Activated T-helper 1 cell treated with anti-CD3 and anti-CD28 coated beads, Interleukin-2, amount 50 U/mL, for 16 hours (primary cell): ENCODE measurements at regions not wholly inside any gene's neighbourhood (a gene's known extent, or its start where the extent isn't known, plus 50 kb on each side); places are given as distances from the start of the nearest gene placed in this dataset.

Source experiments
- DNase-seq, 2 donors: peaks; one replicate each; pipeline ENCODE4 v3.0.0-alpha.2; 2020; ENCODE audit warnings: low read depth in 1 of 2, low spot score in 1 of 2

DNA sequence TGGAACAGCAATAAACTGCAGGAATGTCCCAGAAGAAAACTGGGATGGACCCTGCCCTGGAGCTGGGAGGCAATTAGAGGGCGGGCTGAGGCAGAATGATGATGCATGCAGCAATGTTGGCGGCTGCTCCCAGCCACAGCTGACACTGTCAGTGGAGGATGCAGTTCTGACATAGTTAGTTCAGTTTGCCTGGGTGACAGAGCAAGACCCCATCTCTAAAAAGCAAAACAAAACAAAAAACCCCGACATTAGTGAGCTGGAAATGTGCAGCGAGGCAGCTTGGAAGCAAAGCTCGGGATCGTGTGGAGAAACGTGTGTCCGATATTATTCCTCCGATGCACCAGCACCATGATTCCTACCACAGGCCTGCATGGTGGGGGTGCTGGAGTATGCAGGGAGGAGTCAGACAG is 110.1 kb upstream of the UQCRFS1 start:
- no peak for DNase-seq

DNA sequence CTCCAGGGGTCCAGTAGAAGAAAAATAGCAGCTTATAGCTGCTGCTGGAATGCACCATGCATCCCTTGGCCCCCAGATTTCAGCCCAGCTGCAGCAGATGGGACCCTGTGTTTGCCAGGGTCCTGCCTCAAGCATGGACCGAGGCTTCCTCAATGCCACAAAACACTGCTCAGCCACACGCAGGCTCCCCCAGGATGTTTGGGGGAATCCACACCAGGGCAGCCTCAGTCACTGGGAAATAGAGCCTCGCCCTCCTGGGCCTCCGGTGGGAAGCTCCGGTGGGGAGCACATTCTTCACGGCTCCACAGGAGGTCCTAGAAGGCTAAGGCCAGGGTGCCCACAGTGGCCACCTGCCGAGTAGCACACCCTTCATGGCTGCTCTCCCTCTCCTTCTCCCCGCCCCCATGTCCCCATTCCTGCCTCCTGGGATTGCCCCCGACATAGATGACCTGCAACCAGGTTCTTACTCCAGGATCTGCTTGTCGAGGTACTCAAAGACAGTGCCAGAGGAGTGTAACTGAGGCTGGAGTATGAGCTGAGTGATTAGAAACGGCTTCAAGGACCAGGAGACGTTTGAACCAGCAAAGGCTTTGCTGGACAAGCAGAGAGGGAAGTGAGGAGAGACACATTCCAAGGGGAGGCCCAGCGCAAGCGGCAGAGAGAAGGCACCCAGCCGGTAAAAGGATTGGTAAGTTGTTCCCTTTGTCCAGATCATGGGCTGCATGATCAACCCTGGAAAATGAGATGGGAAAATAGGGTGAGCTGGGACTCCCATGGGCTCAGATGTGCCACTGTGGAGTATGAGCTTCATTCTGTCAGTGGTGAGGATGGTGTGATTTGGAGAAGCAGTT is 110.7 kb upstream of the UQCRFS1 start:
- DNase-seq, result no peak

DNA sequence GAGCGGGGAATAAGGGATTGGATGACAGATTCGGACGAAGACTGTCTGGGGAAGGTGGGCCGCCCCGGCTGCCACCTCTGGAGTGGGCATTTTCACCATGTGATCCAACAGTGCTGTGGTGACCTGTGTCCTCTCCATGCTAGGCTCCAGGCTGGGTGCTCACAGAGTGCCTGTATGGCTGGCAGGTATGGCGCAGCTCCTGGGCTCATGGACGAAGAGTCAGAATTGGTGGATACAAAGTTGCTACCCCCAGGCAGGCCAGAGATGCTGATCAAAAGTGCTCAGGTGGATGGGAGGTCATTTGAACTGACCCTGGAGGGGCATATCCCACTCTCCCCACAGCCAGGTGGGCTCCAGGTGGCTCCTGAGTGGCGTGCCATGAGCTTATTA is 111.3 kb upstream of the UQCRFS1 start:
- no peak for DNase-seq

DNA sequence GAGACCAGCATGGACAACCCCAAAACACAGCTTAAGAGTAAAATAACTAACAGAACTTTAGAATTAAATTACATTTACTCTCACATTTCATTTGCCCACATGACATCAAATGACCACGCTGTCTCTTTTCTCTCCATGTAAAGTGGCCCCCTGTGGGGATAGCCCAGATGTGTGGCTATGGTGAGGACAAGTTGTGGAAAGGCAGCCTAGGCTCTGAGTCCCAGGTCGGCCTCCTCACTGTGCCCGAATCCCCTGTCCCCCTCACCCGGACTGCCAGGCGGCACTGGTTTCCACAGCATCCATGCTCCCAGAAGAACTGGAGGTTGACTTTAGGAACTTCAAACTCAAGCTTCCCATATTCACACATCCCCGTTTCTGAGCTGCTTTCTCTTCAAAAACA is 111.8 kb upstream of the UQCRFS1 start:
- no peak for DNase-seq

DNA sequence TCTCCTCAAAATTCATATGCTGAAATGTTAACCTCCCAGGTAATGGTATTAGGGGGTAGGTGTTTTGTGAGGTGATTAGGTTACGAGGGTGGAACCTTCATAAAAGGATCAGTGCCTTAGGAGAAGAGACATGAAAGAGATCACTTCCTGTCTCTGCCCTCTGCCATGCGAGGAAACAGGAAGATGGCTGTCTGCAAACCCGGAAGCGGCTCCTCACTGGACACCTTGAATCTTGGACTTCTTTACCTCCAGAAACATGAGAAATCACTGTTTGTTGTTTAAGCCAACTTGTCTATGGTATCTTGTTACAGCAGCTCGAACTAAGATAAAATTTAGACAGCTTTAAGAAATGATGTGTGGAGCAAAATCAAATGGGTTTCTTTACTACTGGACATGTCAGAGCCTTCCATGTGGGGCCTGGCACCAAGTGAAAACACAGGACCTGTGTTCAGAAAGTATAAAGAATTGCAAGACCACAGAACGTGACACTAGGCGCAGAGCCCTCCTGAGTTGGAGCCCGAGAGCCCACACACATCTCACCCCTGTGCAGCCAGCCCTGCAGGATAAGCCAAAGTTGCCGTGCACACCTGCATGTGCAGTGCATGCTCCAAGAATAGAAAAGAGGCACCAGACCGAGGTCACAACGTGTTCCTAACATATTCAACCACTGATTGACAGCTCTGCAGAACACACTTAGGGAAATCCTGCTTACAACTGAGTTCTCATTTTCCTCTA is 112.5 kb upstream of the UQCRFS1 start:
- DNase-seq, result no peak

DNA sequence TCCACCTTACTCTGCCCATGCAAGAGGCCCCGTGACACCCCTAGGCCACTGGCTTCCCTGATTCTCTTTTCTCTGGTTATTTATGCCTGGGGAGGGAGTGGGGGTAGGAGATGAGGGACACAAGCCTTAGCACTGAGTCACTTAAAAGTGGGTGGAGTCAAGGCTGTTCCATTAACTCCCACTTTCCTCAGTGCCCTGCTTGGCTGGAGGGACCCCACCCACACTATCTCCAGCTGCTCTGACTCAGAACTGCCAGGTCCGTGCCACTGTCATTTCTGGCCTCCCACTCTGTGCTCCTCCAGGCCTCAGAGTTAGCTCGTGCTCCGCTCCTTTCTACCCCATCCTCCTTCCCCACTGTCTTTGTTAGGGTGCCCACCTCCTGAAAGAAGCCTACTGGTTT is 113.4 kb upstream of the UQCRFS1 start:
- no peak for DNase-seq

DNA sequence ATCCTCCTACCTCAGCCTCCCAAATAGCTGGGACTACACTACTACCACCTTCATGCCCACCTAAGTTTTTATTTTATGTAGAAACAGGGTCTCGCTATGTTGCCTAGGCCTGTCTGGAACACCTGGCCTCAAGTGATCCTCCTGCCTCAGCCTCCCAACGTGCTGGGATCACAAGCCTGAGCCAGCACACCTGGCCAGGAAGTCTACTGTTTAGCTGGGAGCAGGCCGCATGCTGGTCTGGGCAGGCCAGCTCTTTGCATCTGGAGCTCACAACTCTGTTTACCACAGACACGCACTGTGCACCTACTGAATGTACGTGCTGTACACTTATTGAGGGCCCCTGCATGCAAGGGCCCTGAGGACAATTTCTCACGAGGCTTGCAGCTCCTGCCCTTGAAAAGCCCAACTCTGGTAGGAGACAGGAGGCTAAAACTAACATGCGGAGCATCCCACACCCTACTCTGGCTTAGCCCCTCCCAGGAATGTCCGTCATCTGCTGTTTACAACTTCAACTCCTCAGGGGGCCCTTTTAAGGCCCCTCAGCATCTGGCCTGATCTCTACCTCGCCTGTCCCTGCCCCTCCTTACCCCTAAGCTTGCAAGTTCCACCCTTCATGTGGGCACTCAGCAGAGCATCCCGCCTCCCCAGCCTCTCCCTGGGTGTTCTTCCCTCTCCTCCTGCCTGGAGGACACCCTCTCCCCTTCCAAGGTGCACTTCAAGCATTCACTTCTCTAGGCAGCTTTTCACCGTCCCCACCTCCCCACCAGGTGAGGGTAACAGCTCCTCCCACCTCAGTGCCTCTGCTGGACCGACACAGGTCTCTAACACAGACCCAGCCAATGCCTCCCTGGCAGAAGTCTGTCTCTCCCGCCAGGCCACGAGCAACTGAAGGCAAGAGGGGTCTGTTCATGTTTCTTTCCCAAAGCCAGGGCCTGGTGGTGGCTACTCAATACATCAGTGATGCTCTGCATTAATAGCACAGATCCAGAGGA is 114.2 kb upstream of the UQCRFS1 start:
- no peak for DNase-seq

DNA sequence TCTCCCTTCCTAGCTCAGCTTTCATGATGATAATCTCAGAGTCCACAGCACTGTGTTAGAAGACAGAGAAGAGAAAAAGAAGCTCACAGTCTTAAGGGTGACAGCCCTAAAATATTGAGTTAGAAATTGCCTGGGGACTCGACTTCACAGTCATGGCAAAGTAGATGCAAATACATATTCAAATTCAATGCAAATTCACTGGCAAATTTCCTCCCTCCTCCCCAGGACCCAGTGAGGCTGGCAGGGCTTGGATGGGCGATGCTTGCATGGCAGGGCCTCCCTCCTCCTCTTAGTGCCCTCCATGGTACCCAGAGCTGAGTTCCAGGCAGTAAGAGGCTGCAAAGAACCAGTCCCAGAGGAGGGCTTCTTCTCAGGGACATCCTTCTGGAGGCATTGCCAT is 115.6 kb upstream of the UQCRFS1 start:
- no peak for DNase-seq

DNA sequence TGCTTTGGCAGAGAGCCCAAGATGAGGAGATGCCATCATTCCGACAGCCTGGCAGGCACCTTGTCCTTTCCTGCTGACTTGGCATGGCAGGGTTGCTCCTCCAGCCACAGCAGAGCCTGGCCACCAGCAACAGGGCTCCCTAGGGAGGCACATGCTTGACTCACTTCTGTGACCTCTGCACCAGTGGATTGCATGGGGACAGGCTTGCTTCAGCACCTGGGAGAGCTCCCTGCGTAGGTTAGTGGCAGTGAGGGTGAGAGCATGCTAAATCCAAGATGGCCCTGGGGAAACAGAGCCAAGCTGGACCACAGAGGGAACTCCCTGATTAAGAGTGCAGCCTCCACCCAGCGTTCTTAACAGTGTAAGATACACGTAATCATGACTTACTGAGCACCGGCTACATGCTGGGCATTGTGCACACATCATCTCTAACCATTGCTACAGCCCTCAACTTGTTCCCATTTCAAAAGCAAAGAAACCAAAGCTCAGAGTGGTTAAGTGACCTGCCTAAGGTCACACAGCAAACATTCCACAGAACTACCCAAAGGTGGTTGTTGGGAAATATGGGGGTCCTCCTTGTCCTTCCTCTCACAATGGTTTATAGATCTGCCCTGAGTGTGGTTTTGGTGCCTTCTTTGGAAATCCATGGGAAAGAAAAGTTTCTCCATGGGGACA is 116.6 kb upstream of the UQCRFS1 start:
- no peak for DNase-seq

DNA sequence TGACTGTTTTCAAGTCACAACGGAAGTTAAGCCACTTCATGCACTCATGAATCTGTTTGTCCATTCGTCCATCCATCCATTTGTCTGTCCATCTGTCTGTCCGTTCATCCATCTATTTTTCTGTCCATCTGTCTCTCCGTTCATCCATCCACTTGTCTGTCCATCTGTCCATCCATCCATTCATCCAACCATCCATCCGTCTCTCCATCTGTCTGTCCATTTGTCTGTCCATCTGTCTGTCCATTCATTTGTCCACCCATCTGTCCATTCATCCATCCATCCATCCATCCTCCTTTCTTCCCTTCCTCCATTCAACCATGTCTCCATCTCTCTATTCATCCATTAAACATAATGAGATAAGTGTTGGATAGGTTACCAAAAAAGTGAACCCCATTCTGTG is 123.5 kb upstream of the UQCRFS1 start:
- no peak for DNase-seq

DNA sequence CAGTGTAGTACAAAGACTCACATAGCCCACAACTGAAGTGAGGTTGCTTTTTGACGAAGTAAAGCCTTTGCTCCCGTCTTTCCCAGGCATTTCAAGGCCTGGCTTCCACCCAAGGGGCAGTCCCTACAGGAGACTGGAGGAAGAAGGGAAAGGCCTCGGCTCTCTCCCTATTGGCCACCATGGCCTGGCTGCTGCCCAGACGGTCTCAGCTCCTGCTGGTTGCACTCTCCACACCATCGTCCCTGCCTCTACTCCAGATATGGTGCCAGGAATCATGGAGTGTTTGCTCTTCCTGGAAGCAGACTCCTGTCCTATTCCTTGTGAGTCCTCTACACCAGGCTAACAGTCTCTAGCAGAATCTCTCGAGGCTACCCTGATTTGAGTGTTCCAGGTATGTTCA is 124.1 kb upstream of the UQCRFS1 start:
- no peak for DNase-seq

DNA sequence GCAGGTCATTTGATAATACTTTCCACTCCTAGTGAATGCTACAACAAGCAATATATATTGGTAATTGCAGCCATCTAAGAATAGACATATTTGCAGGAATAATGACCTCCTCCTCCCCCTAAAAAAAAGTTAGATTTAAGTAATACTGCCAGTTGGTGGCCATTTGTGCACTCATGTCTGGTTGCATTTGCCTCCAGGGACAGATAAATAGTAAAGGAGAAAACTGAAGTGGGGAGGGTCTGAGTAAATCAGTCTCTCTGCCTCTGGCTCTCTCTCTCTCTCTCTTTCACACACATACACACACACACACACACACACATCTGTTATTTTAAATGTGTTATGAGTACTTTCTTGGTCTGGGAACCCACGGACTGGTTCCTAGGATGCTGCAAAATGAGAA is 125.5 kb upstream of the UQCRFS1 start:
- no peak for DNase-seq

DNA sequence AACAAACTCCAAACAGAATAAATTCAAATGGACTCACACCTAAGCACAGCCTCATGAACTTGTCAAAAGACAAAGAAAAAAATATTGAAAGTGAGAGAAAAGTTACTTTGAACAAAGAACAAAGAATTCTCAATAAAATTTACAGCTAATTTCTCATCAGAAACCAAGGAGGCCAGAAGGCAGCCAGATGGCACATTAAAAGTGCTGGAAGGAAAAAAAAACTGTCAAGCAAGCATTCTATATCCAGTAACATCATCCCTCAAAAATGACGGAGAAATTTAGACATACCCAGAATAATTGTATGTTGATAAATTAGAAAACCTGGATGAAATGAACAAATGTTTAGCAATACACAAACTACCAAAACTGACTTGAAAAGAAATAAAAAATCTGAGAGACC is 129.8 kb upstream of the UQCRFS1 start:
- DNase-seq, result no peak

DNA sequence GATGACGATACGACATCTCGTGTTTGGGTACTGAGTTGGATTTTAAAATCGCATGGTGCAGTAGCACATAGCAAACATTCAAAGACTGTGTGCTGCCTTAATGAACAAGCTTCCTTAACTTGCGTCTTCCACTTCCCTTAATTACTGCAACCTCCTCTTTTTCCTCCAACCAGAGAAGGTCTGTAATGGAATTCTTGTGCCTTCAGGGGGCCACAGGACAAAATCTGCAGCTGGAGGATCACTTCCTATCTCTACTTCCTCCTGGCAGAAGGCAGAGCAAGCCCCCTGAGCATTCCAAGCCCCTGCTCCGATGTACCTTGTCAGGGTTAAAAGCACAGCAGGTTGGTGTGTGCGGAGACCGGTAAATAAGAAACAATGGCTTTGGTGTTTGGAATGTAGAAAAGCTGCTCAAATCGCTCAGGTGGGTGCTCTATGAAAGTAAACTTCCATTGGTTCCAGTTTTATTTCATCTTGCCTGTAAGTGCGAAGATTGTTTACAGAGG is 151.3 kb upstream of the UQCRFS1 start:
- no peak for DNase-seq

DNA sequence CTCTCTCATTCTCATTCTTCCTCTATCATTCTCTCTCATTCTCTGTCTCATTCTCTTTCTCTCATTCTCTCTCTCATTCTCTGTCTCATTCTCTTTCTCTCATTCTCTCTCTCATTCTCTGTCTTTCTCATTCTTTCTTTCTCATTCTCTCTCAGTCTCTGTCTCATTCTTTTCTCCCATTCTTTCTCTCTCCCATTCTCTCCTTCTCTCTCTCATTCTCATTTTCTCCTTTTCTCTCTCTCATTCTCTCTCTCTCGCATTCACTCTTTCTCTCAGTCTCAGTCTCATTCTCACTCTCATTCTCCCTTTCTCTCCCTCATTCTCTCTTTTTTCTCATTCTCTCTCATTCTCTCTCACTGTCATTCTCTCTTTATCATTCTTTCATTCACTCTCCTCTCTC is 152.0 kb upstream of the UQCRFS1 start:
- no peak for DNase-seq

DNA sequence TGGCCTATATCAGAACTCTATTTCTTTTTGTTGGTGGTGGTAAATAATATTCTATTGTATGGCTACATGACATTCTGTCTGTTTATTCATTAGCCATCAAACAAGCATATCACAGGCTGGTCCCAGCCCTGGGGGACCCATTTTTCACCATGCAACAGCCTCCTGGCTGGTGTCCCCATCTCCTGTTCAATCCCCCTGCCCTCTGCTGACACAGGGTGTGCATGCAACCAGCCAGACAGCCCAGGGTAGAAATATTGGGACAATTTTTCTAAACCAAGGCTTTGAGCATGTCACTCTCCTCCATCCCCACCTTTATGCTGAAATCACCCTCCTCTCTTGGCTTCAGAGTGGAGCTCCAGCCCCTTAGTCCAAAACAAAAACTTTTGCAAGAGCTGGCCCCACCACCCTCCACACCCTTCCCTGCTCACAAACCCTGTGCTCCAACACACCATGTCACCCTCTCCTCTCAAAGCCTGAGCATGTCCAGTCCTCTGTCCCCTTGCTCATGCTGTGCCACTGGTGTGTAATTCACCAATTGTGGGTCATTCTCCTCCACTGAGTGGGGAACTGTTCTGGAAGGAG is 153.0 kb upstream of the UQCRFS1 start:
- no peak for DNase-seq

DNA sequence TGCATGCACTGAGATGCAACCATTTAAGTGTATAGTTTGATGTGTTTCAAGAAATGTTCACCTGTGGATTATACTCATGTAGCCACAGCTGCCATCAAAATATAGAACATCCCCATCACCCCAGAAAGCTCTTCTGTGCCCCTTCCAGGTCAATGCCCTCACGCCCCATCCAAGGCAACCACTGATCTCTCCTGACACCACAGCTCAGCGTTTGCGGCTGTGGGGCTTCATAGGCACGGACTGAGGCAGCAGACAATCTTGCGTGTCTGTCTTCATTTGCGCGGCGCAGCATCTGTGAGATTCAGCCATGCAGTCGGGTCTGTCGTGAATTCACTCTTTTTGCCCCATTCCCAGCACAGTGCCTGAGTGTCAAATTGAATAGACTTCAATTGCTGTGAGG is 153.8 kb upstream of the UQCRFS1 start:
- no peak for DNase-seq

DNA sequence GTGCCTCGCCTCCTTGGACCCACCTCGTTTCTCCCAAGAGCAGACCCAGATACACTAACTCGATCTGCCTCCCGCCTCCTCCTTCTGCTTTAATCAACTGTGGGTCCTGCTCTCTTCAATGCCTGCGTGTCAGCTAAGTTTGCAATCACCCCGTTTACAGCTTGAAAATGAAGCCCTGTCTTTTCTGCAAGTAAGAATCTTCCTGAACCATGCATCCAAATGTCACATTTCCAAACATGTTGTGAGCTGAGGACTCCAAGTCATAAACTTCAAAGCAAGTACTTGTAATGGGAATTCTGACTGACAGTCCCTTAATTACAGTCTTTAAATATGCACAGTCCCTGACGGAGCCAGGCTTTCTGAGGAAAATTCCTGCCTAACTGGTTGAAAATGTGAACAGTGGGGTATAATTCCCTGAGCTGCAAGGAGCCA is 154.9 kb upstream of the UQCRFS1 start:
- no peak for DNase-seq

DNA sequence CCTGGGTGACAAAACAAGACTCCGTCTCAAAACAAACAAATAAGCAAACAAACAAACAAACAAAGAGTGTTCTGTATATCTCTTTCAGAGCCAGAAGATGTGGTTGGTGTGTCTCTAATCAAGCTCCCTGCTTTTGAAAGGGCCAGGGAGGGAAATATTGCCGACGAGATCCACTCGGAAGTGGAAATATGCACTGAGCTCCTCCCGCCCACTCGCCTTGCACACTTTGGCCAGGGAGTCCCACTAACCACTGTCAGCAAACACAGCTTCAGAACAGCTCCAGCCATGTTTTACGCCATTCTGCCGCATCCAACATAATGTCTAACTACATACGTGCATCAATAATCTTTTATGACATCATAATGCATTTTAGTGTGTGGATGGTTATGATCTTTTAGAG is 155.5 kb upstream of the VSTM2B start:
- no peak for DNase-seq
